Neural progenitor cell (in vitro differentiated cells): ENCODE measurements at regions not wholly inside any gene's neighbourhood (a gene's known extent, or its start where the extent isn't known, plus 50 kb on each side); places are given as distances from the start of the nearest gene placed in this dataset.

Experiments used
- DNase-seq: peaks from one replicate; pipeline ENCODE4 v3.0.0-alpha.2; 2016; ENCODE audit warnings: low spot score
- H2AFZ ChIP-seq: fragments of 200-600 bp; sonication (generic); replicated peaks from 2 replicates; pipeline ENCODE4 v1.6.1; 2016; ENCODE audit warnings: antibody characterized with exemption
- H3F3A ChIP-seq: fragments of 200-600 bp; sonication (generic); 2 replicates; pipeline ENCODE4 v1.6.1; 2016; ENCODE audit warnings: antibody characterized with exemption, low read depth
- H3K27ac ChIP-seq: fragments of 200-600 bp; sonication (generic); 2 replicates; pipeline ENCODE4 v1.5.1; 2016; ENCODE audit warnings: mild to moderate bottlenecking
- H3K27me3 ChIP-seq: fragments of 200-600 bp; sonication (generic); 2 replicates; pipeline ENCODE4 v1.6.1; 2016; ENCODE audit warnings: mild to moderate bottlenecking, moderate library complexity
- H3K36me3 ChIP-seq: fragments of 200-600 bp; sonication (generic); 2 replicates; pipeline ENCODE4 v1.5.1; 2016
- H3K4me1 ChIP-seq: fragments of 200-600 bp; sonication (generic); 2 replicates; pipeline ENCODE4 v1.6.1; 2016; ENCODE audit warnings: mixed run types
- H3K4me2 ChIP-seq: fragments of 200-600 bp; sonication (generic); 2 replicates; pipeline ENCODE4 v1.6.1; 2016
- H3K4me3 ChIP-seq: fragments of 200-600 bp; sonication (generic); 2 replicates; pipeline ENCODE4 v1.5.1; 2016
- H3K79me2 ChIP-seq: fragments of 200-600 bp; sonication (generic); 2 replicates; pipeline ENCODE4 v1.6.1; 2016; ENCODE audit warnings: low read depth
- H3K9ac ChIP-seq: fragments of 200-600 bp; sonication (generic); 2 replicates; pipeline ENCODE4 v1.6.1; 2016
- H3K9me3 ChIP-seq: fragments of 200-600 bp; sonication (generic); 2 replicates; pipeline ENCODE4 v1.5.1; 2016; ENCODE audit warnings: low read depth
- H4K20me1 ChIP-seq: fragments of 200-600 bp; sonication (generic); 2 replicates; pipeline ENCODE4 v1.6.1; 2016; ENCODE audit warnings: low read depth
- H3K27ac Mint-ChIP-seq: 3 replicates; pipeline ENCODE4 v1.8.0; 2021; ENCODE audit warnings: mixed read lengths
- H3K27me3 Mint-ChIP-seq: 2 replicates; pipeline ENCODE4 v1.8.0; 2022; ENCODE audit warnings: low read depth, mild to moderate bottlenecking, inconsistent platforms, moderate library complexity, mixed read lengths; ENCODE audit not compliant: insufficient read depth
- H3K36me3 Mint-ChIP-seq: 3 replicates; pipeline ENCODE4 v1.8.0; 2021; ENCODE audit warnings: mixed read lengths
- H3K4me1 Mint-ChIP-seq: 3 replicates; pipeline ENCODE4 v1.8.0; 2021; ENCODE audit warnings: mixed read lengths
- H3K4me3 Mint-ChIP-seq: 3 replicates; pipeline ENCODE4 v1.8.0; 2021; ENCODE audit warnings: mild to moderate bottlenecking, moderate library complexity, mixed read lengths
- H3K9me3 Mint-ChIP-seq: 3 replicates; pipeline ENCODE4 v1.8.0; 2020; ENCODE audit warnings: mixed read lengths
- EZH2 ChIP-seq: fragments of 200-600 bp; sonication (generic); IDR thresholded peaks from 2 replicates; pipeline ENCODE4 v1.6.1; 2017; ENCODE audit warnings: antibody characterized with exemption, mild to moderate bottlenecking, moderate library complexity
- EZH2phosphoT487 ChIP-seq: fragments of 200-600 bp; sonication (generic); IDR thresholded peaks from 2 replicates; pipeline ENCODE4 v1.6.1; 2017; ENCODE audit warnings: antibody characterized with exemption
- TF ChIP-seq, protein P1 (sequence below): fragments of 200-600 bp; sonication (generic); IDR thresholded peaks from 2 replicates; pipeline ENCODE4 v1.5.1; 2017; ENCODE audit warnings: antibody characterized with exemption, mild to moderate bottlenecking

DNA sequence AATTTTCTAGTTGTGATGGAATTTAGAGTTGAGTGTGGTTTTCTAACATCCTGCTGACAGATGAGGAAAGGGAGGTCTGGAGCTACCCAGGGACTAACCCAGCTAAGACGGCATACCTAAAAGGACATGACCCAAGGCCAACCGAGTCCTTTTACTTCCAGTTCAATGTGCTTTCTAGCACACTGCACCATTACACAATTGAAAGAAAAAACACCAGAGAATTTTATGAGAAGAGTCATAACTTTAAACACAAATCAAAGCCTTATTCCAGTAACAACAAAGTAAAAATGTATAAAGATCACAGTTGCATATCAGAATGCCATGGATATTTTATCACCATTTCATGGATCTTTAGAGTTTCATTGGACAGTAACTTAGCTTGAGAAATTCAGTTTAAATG, 480.3 kb downstream of the MEIS1 start:
- no peaks in the 10 kb centered on the region for H3K27me3 Mint-ChIP-seq
- Histone ChIP-seq H2AFZ (no peak overlapping the region), H3K9me3 (no peaks in the 10 kb centered on the region), H3F3A (no peaks in the 10 kb centered on the region), H3K9ac (no peak overlapping the region), H3K4me1 (peaks cover 3% of the 10 kb centered on the region), H3K79me2 (no peaks in the 10 kb centered on the region), H4K20me1 (no peaks in the 10 kb centered on the region), H3K27ac (no peak overlapping the region), H3K27me3 (no peaks in the 10 kb centered on the region), H3K36me3 (no peaks in the 10 kb centered on the region), H3K4me3 (no peak overlapping the region), H3K4me2 (no peak overlapping the region)
- no peak for DNase-seq
- H3K4me3 Mint-ChIP-seq = no peak overlapping the region
- no peaks in the 10 kb centered on the region for H3K9me3 Mint-ChIP-seq
- peaks cover 4% of the 10 kb centered on the region for H3K4me1 Mint-ChIP-seq
- no peak for TF ChIP-seq EZH2phosphoT487
- TF ChIP-seq, protein P1, sequence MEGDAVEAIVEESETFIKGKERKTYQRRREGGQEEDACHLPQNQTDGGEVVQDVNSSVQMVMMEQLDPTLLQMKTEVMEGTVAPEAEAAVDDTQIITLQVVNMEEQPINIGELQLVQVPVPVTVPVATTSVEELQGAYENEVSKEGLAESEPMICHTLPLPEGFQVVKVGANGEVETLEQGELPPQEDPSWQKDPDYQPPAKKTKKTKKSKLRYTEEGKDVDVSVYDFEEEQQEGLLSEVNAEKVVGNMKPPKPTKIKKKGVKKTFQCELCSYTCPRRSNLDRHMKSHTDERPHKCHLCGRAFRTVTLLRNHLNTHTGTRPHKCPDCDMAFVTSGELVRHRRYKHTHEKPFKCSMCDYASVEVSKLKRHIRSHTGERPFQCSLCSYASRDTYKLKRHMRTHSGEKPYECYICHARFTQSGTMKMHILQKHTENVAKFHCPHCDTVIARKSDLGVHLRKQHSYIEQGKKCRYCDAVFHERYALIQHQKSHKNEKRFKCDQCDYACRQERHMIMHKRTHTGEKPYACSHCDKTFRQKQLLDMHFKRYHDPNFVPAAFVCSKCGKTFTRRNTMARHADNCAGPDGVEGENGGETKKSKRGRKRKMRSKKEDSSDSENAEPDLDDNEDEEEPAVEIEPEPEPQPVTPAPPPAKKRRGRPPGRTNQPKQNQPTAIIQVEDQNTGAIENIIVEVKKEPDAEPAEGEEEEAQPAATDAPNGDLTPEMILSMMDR = no peak
- TF ChIP-seq EZH2 = no peak
- H3K27ac Mint-ChIP-seq = no peak overlapping the region
- H3K36me3 Mint-ChIP-seq = no peaks in the 10 kb centered on the region

DNA sequence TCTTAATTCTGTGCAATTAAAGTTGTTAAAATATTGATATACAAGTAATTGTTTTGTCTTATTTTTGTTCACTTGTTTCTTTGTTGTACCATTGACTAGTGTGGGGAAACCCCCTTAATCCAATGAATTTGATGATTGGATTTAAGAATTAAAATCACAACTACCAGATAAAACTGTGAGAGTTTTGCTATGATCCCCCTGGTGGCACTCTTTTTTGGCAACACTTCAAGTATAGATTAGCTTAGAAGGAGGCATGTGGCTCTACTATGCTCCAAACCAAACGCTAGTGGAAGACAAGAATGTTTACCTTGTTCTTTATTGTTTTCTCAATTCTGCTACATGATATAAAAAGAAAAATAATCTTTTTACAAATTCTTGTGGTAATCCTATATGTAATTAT, 477.8 kb upstream of the ETAA1 start:
- Mint-ChIP-seq H3K36me3 (no peaks in the 10 kb centered on the region), H3K4me1 (no peaks in the 10 kb centered on the region), H3K27ac (no peak overlapping the region), H3K4me3 (no peak overlapping the region), H3K9me3 (no peaks in the 10 kb centered on the region), H3K27me3 (no peaks in the 10 kb centered on the region)
- H3K9ac ChIP-seq = no peak overlapping the region
- no peaks in the 10 kb centered on the region for H4K20me1 ChIP-seq
- no peak overlapping the region for H3K27ac ChIP-seq
- no peaks in the 10 kb centered on the region for H3K27me3 ChIP-seq
- no peak for DNase-seq
- no peak overlapping the region for H2AFZ ChIP-seq
- H3K79me2 ChIP-seq = no peaks in the 10 kb centered on the region
- TF ChIP-seq, protein P1 = no peak
- TF ChIP-seq EZH2 (no peak), EZH2phosphoT487 (no peak)
- H3K4me1 ChIP-seq = no peaks in the 10 kb centered on the region
- no peaks in the 10 kb centered on the region for H3K9me3 ChIP-seq
- no peaks in the 10 kb centered on the region for H3K36me3 ChIP-seq
- H3K4me3 ChIP-seq = no peak overlapping the region
- no peak overlapping the region for H3K4me2 ChIP-seq
- H3F3A ChIP-seq = no peaks in the 10 kb centered on the region

DNA sequence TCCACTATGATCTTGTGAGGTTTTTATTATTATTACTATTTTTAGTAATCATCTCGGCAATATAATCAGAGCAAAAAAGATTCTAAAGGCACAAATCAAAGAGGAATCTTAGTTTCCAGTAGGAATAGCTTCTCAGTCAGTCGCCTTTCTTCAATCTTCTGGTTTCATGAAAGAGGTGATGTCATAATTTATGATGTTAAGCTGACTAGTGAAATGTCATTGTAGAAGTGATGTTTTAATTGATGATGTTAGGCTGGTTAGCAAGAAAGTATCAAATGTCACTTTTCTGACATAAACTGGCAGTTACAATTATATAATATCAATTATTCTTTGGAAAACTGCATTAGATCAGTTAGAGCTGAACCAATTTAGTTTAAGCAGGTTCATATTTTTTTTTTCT, 476.7 kb upstream of the ETAA1 start:
- DNase-seq = no peak
- Histone ChIP-seq H3K9ac (no peak overlapping the region), H3K79me2 (no peaks in the 10 kb centered on the region), H3K36me3 (no peaks in the 10 kb centered on the region), H3K4me1 (no peaks in the 10 kb centered on the region), H3K9me3 (no peaks in the 10 kb centered on the region), H3K4me3 (no peak overlapping the region), H3K27me3 (no peaks in the 10 kb centered on the region), H3K4me2 (no peak overlapping the region), H2AFZ (no peak overlapping the region), H3K27ac (no peak overlapping the region), H3F3A (no peaks in the 10 kb centered on the region), H4K20me1 (no peaks in the 10 kb centered on the region)
- TF ChIP-seq, protein P1 = no peak
- TF ChIP-seq EZH2 (no peak), EZH2phosphoT487 (no peak)
- Mint-ChIP-seq H3K27ac (no peak overlapping the region), H3K4me1 (no peaks in the 10 kb centered on the region), H3K36me3 (no peaks in the 10 kb centered on the region), H3K27me3 (no peaks in the 10 kb centered on the region), H3K9me3 (no peaks in the 10 kb centered on the region), H3K4me3 (no peak overlapping the region)

DNA sequence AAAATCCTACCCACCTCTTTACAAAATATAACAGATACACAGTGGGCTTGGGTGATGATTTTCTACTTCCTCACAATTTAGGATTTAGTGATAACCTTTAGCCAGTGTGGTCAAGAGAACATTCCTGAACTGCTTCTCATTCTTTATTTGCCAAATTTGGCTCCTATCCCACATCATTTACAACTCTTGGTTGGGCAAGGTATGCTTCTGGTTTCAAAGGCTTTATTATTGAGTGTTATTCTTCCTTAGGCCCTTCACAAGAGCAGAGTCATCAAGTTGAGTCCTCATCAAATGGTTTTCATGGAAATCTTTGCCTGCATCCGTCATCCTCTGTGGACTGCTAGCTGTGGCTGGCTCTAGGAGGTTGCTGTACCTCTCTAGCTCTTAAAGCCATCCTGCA, 472.0 kb upstream of the ETAA1 start:
- H3K36me3 ChIP-seq = no peaks in the 10 kb centered on the region
- TF ChIP-seq EZH2phosphoT487 (no peak), EZH2 (no peak)
- TF ChIP-seq, protein P1 = no peak
- H3K9me3 ChIP-seq = no peaks in the 10 kb centered on the region
- Mint-ChIP-seq H3K27ac (no peak overlapping the region), H3K4me1 (peaks cover 8% of the 10 kb centered on the region), H3K4me3 (no peak overlapping the region), H3K9me3 (no peaks in the 10 kb centered on the region), H3K27me3 (no peaks in the 10 kb centered on the region), H3K36me3 (no peaks in the 10 kb centered on the region)
- H3K4me1 ChIP-seq = no peaks in the 10 kb centered on the region
- H3F3A ChIP-seq = no peaks in the 10 kb centered on the region
- no peaks in the 10 kb centered on the region for H3K79me2 ChIP-seq
- no peak overlapping the region for H3K27ac ChIP-seq
- H3K4me2 ChIP-seq = no peak overlapping the region
- H3K9ac ChIP-seq = no peak overlapping the region
- H3K27me3 ChIP-seq = no peaks in the 10 kb centered on the region
- no peak for DNase-seq
- no peak overlapping the region for H2AFZ ChIP-seq
- no peak overlapping the region for H3K4me3 ChIP-seq
- no peaks in the 10 kb centered on the region for H4K20me1 ChIP-seq
